ENCODE measurements at regions not wholly inside any gene's neighbourhood (a gene's known extent, or its start where the extent isn't known, plus 50 kb on each side); places are given as distances from the start of the nearest gene placed in this dataset.

GRCh38 chr2:13266166-13266565, 549.4 kb downstream of the TRIB2 start:
- TF ChIP-seq CTCF (IDR thresholded peaks at IDR 0.05 in 2 of 3, conservative IDR thresholded peaks at IDR 0.05 in 1 of 3; ENCODE audit: insufficient read depth in 2 of 3, low read depth in 1 of 3, low read length in 3 of 3), result no peak
- TF ChIP-seq MIER1 (IDR thresholded peaks at IDR 0.05; ENCODE audit: low read depth), result no peak
